GM23338 (cell line): ENCODE measurements at regions not wholly inside any gene's neighbourhood (a gene's known extent, or its start where the extent isn't known, plus 50 kb on each side); places are given as distances from the start of the nearest gene placed in this dataset.

ENCODE experiments used
- ATAC-seq: fragments of 200-7000 bp; cut with Tn5 transposase; 3 replicates; pipeline ENCODE4 v1.9.1; 2020
- DNase-seq: peaks from one replicate; pipeline ENCODE4 v3.0.0-alpha.2; 2015; ENCODE audit warnings: low spot score
- H2AFZ ChIP-seq: fragments of 200-600 bp; sonication (generic); 2 replicates; pipeline ENCODE4 v1.8.0; 2016; ENCODE audit warnings: antibody characterized with exemption, mild to moderate bottlenecking, moderate library complexity
- H3F3A ChIP-seq: fragments of 200-600 bp; sonication (generic); replicated peaks from 2 replicates; pipeline ENCODE4 v1.8.0; 2017; ENCODE audit warnings: antibody characterized with exemption, mixed run types, low read depth
- H3K27ac ChIP-seq: fragments of 200-600 bp; sonication (generic); 2 replicates; pipeline ENCODE4 v1.6.1; 2016; ENCODE audit warnings: low read depth
- H3K27me3 ChIP-seq: fragments of 200-600 bp; sonication (generic); 2 replicates; pipeline ENCODE4 v1.8.0; 2016; ENCODE audit warnings: mild to moderate bottlenecking, mixed run types, moderate library complexity; ENCODE audit not compliant: insufficient read depth
- H3K36me3 ChIP-seq: fragments of 200-600 bp; sonication (generic); 2 replicates; pipeline ENCODE4 v1.8.0; 2016; ENCODE audit warnings: mild to moderate bottlenecking; ENCODE audit not compliant: insufficient read depth
- H3K4me1 ChIP-seq: fragments of 200-600 bp; sonication (generic); 2 replicates; pipeline ENCODE4 v1.8.0; 2016; ENCODE audit warnings: mild to moderate bottlenecking, moderate library complexity; ENCODE audit not compliant: insufficient read depth
- H3K4me2 ChIP-seq: fragments of 200-600 bp; sonication (generic); 2 replicates; pipeline ENCODE4 v1.7.1; 2017; ENCODE audit warnings: mixed run types
- H3K4me3 ChIP-seq: fragments of 200-600 bp; sonication (generic); 2 replicates; pipeline ENCODE4 v1.6.1; 2016; ENCODE audit warnings: mixed run types
- H3K79me2 ChIP-seq: fragments of 200-600 bp; sonication (generic); replicated peaks from 2 replicates; pipeline ENCODE4 v1.8.0; 2017; ENCODE audit warnings: mild to moderate bottlenecking; ENCODE audit not compliant: insufficient read depth
- H3K9me2 ChIP-seq: fragments of 200-600 bp; sonication (generic); 2 replicates; pipeline ENCODE4 v1.8.0; 2017; ENCODE audit not compliant: insufficient read depth
- H4K20me1 ChIP-seq: fragments of 200-600 bp; sonication (generic); replicated peaks from 2 replicates; pipeline ENCODE4 v1.8.0; 2017; ENCODE audit warnings: mild to moderate bottlenecking; ENCODE audit not compliant: insufficient read depth
- H3K27ac Mint-ChIP-seq: 2 replicates; pipeline ENCODE4 v1.8.0; 2020; ENCODE audit warnings: inconsistent platforms, mild to moderate bottlenecking, moderate library complexity, mixed read lengths
- H3K27me3 Mint-ChIP-seq: 3 replicates; pipeline ENCODE4 v1.8.0; 2022; ENCODE audit warnings: low read depth, mild to moderate bottlenecking, moderate library complexity, mixed read lengths, inconsistent platforms; ENCODE audit not compliant: insufficient read depth, poor library complexity
- H3K36me3 Mint-ChIP-seq: 3 replicates; pipeline ENCODE4 v1.8.0; 2021; ENCODE audit warnings: low read depth, mild to moderate bottlenecking, inconsistent platforms, moderate library complexity, mixed read lengths
- H3K4me1 Mint-ChIP-seq: 3 replicates; pipeline ENCODE4 v1.8.0; 2020; ENCODE audit warnings: mild to moderate bottlenecking, inconsistent platforms, mixed read lengths
- H3K4me3 Mint-ChIP-seq: 3 replicates; pipeline ENCODE4 v1.8.0; 2021; ENCODE audit warnings: moderate library complexity, mild to moderate bottlenecking, inconsistent platforms, mixed read lengths
- H3K9me3 Mint-ChIP-seq: 3 replicates; pipeline ENCODE4 v1.8.0; 2020; ENCODE audit warnings: moderate library complexity, mild to moderate bottlenecking, inconsistent platforms, mixed read lengths
- CREB1 ChIP-seq: fragments of 250-450 bp; sonication (Bioruptor Pico); IDR thresholded peaks from 2 replicates; pipeline ENCODE4 v1.5.0; 2020; ENCODE audit warnings: low read depth, mild to moderate bottlenecking, moderate library complexity
- EZH2 ChIP-seq: fragments of 200-600 bp; sonication (generic); IDR thresholded peaks from one replicate; pipeline ENCODE4 v1.8.0; 2017; ENCODE audit warnings: antibody characterized with exemption, mild to moderate bottlenecking, low read depth; ENCODE audit not compliant: unreplicated experiment
- EZH2phosphoT487 ChIP-seq: fragments of 200-600 bp; sonication (generic); IDR thresholded peaks from one replicate; pipeline ENCODE4 v1.8.1; 2018; ENCODE audit warnings: antibody characterized with exemption; ENCODE audit not compliant: unreplicated experiment
- JUNB ChIP-seq: IDR thresholded peaks from one replicate; pipeline ENCODE4 v1.6.1; 2016; ENCODE audit warnings: antibody characterized with exemption; ENCODE audit not compliant: unreplicated experiment
- NANOG ChIP-seq: IDR thresholded peaks from 2 replicates; pipeline ENCODE4 v1.6.1; 2016; ENCODE audit warnings: antibody characterized with exemption, borderline replicate concordance
- POLR2AphosphoS5 ChIP-seq: IDR thresholded peaks from 2 replicates; pipeline ENCODE4 v1.6.1; 2016; ENCODE audit warnings: antibody characterized with exemption, low read depth
- STAT1 ChIP-seq: IDR thresholded peaks from one replicate; pipeline ENCODE4 v1.6.1; 2016; ENCODE audit warnings: antibody characterized with exemption; ENCODE audit not compliant: unreplicated experiment
- ZNF114 ChIP-seq: fragments of 250-450 bp; sonication (Bioruptor Pico); IDR thresholded peaks from 2 replicates; pipeline ENCODE4 v1.5.0; 2020; ENCODE audit warnings: mild to moderate bottlenecking, moderate library complexity
- ZNF331 ChIP-seq: fragments of 250-450 bp; sonication (Bioruptor Pico); IDR thresholded peaks from 2 replicates; pipeline ENCODE4 v1.5.0; 2020; ENCODE audit warnings: low read depth, mild to moderate bottlenecking, moderate library complexity
- TF ChIP-seq, protein P1 (sequence below): fragments of 250-450 bp; sonication (Bioruptor Pico); IDR thresholded peaks from 2 replicates; pipeline ENCODE4 v1.5.0; 2020; ENCODE audit warnings: mild to moderate bottlenecking, moderate library complexity
- TF ChIP-seq, protein P2 (sequence below): IDR thresholded peaks from one replicate; pipeline ENCODE4 v1.6.1; 2018; ENCODE audit warnings: antibody characterized with exemption; ENCODE audit not compliant: unreplicated experiment
- TF ChIP-seq, protein P3 (sequence below): IDR thresholded peaks from 2 replicates; pipeline ENCODE4 v1.6.1; 2016; ENCODE audit warnings: antibody characterized with exemption
- TF ChIP-seq, protein P4 (sequence below), 2 experiments: fragments of 200-600 bp in 1 of 2; sonication (generic) in 1 of 2; conservative IDR thresholded peaks; 2 replicates each; pipeline versions ENCODE4 v1.5.1 to v1.6.1; 2016 to 2017; ENCODE audit warnings: antibody characterized with exemption in 2 of 2, low read depth in 2 of 2, mild to moderate bottlenecking in 2 of 2, moderate library complexity in 1 of 2

DNA sequence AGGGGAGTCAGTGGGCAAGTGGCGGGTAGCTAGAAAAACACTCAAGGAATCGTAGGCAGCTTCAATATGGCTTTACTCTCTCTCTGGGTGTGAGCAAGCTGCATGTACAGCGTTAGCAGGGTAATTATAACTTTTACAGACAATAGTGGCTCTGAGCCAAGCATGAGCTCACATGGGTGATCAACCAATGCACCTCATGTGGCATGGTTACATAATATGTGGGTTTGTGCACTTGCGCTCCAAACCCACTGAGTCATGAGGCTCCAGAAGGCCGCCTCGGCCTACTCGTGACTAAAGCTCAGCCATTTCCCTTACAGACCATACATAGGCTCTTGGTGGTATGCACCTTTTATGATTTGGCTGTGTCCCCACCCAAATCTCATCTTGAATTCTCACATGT lies 78.4 kb upstream of the FBXL4 start:
- H2AFZ ChIP-seq, result no peak overlapping the region

More for the DNA sequence above, 78.4 kb upstream of the FBXL4 start:
- Histone ChIP-seq H3F3A (no peaks in the 10 kb centered on the region), H3K27me3 (no peaks in the 10 kb centered on the region), H3K4me1 (no peaks in the 10 kb centered on the region), H3K79me2 (no peaks in the 10 kb centered on the region), H3K27ac (no peak overlapping the region), H3K9me2 (0 out of 2 replicates have a peak, but pooled peaks cover 6% of the 10 kb centered on the region), H3K4me2 (no peak overlapping the region), H3K36me3 (peaks cover 6% of the 10 kb centered on the region; the same call in 1 of the 2 replicates), H4K20me1 (no peaks in the 10 kb centered on the region), H3K4me3 (no peak overlapping the region)
- TF ChIP-seq NANOG, result no peak
- TF ChIP-seq ZNF114 (CRISPR knock-in tag), result no peak
- no peak for TF ChIP-seq EZH2phosphoT487
- TF ChIP-seq JUNB, result no peak
- no peak for TF ChIP-seq CREB1 (CRISPR knock-in tag)
- no peak for TF ChIP-seq ZNF331 (CRISPR knock-in tag)
- TF ChIP-seq, protein P1, sequence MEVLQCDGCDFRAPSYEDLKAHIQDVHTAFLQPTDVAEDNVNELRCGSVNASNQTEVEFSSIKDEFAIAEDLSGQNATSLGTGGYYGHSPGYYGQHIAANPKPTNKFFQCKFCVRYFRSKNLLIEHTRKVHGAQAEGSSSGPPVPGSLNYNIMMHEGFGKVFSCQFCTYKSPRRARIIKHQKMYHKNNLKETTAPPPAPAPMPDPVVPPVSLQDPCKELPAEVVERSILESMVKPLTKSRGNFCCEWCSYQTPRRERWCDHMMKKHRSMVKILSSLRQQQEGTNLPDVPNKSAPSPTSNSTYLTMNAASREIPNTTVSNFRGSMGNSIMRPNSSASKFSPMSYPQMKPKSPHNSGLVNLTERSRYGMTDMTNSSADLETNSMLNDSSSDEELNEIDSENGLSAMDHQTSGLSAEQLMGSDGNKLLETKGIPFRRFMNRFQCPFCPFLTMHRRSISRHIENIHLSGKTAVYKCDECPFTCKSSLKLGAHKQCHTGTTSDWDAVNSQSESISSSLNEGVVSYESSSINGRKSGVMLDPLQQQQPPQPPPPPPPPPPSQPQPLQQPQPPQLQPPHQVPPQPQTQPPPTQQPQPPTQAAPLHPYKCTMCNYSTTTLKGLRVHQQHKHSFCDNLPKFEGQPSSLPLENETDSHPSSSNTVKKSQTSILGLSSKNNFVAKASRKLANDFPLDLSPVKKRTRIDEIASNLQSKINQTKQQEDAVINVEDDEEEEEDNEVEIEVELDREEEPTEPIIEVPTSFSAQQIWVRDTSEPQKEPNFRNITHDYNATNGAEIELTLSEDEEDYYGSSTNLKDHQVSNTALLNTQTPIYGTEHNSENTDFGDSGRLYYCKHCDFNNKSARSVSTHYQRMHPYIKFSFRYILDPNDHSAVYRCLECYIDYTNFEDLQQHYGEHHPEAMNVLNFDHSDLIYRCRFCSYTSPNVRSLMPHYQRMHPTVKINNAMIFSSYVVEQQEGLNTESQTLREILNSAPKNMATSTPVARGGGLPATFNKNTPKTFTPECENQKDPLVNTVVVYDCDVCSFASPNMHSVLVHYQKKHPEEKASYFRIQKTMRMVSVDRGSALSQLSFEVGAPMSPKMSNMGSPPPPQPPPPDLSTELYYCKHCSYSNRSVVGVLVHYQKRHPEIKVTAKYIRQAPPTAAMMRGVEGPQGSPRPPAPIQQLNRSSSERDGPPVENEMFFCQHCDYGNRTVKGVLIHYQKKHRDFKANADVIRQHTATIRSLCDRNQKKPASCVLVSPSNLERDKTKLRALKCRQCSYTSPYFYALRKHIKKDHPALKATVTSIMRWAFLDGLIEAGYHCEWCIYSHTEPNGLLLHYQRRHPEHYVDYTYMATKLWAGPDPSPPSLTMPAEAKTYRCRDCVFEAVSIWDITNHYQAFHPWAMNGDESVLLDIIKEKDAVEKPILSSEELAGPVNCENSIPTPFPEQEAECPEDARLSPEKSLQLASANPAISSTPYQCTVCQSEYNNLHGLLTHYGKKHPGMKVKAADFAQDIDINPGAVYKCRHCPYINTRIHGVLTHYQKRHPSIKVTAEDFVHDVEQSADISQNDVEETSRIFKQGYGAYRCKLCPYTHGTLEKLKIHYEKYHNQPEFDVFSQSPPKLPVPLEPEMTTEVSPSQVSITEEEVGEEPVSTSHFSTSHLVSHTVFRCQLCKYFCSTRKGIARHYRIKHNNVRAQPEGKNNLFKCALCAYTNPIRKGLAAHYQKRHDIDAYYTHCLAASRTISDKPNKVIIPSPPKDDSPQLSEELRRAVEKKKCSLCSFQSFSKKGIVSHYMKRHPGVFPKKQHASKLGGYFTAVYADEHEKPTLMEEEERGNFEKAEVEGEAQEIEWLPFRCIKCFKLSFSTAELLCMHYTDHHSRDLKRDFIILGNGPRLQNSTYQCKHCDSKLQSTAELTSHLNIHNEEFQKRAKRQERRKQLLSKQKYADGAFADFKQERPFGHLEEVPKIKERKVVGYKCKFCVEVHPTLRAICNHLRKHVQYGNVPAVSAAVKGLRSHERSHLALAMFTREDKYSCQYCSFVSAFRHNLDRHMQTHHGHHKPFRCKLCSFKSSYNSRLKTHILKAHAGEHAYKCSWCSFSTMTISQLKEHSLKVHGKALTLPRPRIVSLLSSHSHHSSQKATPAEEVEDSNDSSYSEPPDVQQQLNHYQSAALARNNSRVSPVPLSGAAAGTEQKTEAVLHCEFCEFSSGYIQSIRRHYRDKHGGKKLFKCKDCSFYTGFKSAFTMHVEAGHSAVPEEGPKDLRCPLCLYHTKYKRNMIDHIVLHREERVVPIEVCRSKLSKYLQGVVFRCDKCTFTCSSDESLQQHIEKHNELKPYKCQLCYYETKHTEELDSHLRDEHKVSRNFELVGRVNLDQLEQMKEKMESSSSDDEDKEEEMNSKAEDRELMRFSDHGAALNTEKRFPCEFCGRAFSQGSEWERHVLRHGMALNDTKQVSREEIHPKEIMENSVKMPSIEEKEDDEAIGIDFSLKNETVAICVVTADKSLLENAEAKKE, result no peak
- no peak for TF ChIP-seq EZH2
- no peak for TF ChIP-seq POLR2AphosphoS5
- no peak for TF ChIP-seq STAT1
- TF ChIP-seq, protein P2, sequence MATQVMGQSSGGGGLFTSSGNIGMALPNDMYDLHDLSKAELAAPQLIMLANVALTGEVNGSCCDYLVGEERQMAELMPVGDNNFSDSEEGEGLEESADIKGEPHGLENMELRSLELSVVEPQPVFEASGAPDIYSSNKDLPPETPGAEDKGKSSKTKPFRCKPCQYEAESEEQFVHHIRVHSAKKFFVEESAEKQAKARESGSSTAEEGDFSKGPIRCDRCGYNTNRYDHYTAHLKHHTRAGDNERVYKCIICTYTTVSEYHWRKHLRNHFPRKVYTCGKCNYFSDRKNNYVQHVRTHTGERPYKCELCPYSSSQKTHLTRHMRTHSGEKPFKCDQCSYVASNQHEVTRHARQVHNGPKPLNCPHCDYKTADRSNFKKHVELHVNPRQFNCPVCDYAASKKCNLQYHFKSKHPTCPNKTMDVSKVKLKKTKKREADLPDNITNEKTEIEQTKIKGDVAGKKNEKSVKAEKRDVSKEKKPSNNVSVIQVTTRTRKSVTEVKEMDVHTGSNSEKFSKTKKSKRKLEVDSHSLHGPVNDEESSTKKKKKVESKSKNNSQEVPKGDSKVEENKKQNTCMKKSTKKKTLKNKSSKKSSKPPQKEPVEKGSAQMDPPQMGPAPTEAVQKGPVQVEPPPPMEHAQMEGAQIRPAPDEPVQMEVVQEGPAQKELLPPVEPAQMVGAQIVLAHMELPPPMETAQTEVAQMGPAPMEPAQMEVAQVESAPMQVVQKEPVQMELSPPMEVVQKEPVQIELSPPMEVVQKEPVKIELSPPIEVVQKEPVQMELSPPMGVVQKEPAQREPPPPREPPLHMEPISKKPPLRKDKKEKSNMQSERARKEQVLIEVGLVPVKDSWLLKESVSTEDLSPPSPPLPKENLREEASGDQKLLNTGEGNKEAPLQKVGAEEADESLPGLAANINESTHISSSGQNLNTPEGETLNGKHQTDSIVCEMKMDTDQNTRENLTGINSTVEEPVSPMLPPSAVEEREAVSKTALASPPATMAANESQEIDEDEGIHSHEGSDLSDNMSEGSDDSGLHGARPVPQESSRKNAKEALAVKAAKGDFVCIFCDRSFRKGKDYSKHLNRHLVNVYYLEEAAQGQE, result no peak
- TF ChIP-seq, protein P3, sequence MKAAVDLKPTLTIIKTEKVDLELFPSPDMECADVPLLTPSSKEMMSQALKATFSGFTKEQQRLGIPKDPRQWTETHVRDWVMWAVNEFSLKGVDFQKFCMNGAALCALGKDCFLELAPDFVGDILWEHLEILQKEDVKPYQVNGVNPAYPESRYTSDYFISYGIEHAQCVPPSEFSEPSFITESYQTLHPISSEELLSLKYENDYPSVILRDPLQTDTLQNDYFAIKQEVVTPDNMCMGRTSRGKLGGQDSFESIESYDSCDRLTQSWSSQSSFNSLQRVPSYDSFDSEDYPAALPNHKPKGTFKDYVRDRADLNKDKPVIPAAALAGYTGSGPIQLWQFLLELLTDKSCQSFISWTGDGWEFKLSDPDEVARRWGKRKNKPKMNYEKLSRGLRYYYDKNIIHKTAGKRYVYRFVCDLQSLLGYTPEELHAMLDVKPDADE, result no peak
- TF ChIP-seq, protein P4, sequence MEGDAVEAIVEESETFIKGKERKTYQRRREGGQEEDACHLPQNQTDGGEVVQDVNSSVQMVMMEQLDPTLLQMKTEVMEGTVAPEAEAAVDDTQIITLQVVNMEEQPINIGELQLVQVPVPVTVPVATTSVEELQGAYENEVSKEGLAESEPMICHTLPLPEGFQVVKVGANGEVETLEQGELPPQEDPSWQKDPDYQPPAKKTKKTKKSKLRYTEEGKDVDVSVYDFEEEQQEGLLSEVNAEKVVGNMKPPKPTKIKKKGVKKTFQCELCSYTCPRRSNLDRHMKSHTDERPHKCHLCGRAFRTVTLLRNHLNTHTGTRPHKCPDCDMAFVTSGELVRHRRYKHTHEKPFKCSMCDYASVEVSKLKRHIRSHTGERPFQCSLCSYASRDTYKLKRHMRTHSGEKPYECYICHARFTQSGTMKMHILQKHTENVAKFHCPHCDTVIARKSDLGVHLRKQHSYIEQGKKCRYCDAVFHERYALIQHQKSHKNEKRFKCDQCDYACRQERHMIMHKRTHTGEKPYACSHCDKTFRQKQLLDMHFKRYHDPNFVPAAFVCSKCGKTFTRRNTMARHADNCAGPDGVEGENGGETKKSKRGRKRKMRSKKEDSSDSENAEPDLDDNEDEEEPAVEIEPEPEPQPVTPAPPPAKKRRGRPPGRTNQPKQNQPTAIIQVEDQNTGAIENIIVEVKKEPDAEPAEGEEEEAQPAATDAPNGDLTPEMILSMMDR (conservative IDR thresholded peaks at IDR 0.05; ENCODE audit: low read depth in 2 of 2), result no peak
- ATAC-seq (no peak), DNase-seq (peak; percentile 52)
- peaks cover 9% of the 10 kb centered on the region for H3K27me3 Mint-ChIP-seq
- H3K9me3 Mint-ChIP-seq, result peaks cover 30% of the 10 kb centered on the region
- peaks cover 23% of the 10 kb centered on the region for H3K36me3 Mint-ChIP-seq
- peaks cover 3% of the 10 kb centered on the region; the same call in 1 of the 3 replicates for H3K4me1 Mint-ChIP-seq
- no peak overlapping the region for H3K4me3 Mint-ChIP-seq
- H3K27ac Mint-ChIP-seq, result no peak overlapping the region
